ENCODE measurements at regions not wholly inside any gene's neighbourhood (a gene's known extent, or its start where the extent isn't known, plus 50 kb on each side); places are given as distances from the start of the nearest gene placed in this dataset.
"Not testable (repeated sequence)": the region's sequence is repeated elsewhere in the genome, so short reads cannot be mapped to it uniquely, and the experiment has no call there.

DNA sequence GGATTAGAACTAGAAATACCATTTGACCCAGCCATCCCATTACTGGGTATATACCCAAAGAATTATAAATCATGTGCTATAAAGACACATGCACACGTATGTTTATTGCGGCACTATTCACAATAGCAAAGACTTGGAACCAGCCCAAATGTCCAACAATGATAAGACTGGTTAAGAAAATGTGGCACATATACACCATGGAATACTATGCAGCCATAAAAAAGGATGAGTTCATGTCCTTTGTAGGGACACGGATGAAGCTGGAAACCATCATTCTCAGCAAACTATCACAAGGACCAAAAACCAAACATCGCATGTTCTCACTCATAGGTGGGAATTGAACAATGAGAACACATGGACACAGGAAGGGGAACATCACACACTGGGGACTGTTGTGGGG is 63.3 kb upstream of the NIPBL start:
- TF ChIP-seq, protein P1, sequence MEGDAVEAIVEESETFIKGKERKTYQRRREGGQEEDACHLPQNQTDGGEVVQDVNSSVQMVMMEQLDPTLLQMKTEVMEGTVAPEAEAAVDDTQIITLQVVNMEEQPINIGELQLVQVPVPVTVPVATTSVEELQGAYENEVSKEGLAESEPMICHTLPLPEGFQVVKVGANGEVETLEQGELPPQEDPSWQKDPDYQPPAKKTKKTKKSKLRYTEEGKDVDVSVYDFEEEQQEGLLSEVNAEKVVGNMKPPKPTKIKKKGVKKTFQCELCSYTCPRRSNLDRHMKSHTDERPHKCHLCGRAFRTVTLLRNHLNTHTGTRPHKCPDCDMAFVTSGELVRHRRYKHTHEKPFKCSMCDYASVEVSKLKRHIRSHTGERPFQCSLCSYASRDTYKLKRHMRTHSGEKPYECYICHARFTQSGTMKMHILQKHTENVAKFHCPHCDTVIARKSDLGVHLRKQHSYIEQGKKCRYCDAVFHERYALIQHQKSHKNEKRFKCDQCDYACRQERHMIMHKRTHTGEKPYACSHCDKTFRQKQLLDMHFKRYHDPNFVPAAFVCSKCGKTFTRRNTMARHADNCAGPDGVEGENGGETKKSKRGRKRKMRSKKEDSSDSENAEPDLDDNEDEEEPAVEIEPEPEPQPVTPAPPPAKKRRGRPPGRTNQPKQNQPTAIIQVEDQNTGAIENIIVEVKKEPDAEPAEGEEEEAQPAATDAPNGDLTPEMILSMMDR (IDR thresholded peaks at IDR 0.05; ENCODE audit: poor library complexity) = not testable (repeated sequence)
- TF ChIP-seq EZH2 (IDR thresholded peaks at IDR 0.05; ENCODE audit: borderline replicate concordance); EZH2phosphoT487 (IDR thresholded peaks at IDR 0.05; ENCODE audit: low read depth, severe bottlenecking, unreplicated experiment): not testable (repeated sequence)
